ENCODE measurements at regions not wholly inside any gene's neighbourhood (a gene's known extent, or its start where the extent isn't known, plus 50 kb on each side); places are given as distances from the start of the nearest gene placed in this dataset.

GRCh38 chr13:64000321-64000720 lies 2584.7 kb upstream of the PCDH20 start:
- no peak for DNase-seq

- no peak for DNase-seq
These were observed 2584.1 kb upstream of the PCDH20 start for GRCh38 chr13:63999614-64000305.

- DNase-seq, result no peak
These were observed 2567.7 kb upstream of the PCDH20 start for GRCh38 chr13:63983366-63983765.

DNA sequence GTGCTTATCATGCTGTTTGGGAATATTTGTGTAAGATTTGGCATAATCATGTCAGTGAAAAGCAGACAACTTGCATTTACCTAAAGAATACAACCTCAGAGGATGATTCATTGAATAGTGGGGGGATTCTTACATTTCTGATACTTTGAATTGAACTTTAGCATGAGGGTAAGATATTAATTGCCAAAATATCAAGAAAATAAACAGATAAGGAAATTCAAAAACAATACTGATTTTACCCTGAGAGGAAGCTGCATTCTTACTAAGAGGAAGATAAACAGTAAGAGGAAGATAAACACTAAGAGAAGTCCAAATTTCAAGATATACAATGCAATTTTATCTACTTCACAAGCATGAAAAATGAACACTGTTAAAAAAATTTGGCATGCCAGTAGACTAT lies 2564.3 kb upstream of the PCDH20 start:
- DNase-seq, result no peak

- no peak for DNase-seq
These were observed 2556.7 kb upstream of the PCDH20 start for GRCh38 chr13:63972328-63972727.

GRCh38 chr13:63954683-63955082 lies 2539.0 kb upstream of the PCDH20 start:
- DNase-seq, result no peak

DNA sequence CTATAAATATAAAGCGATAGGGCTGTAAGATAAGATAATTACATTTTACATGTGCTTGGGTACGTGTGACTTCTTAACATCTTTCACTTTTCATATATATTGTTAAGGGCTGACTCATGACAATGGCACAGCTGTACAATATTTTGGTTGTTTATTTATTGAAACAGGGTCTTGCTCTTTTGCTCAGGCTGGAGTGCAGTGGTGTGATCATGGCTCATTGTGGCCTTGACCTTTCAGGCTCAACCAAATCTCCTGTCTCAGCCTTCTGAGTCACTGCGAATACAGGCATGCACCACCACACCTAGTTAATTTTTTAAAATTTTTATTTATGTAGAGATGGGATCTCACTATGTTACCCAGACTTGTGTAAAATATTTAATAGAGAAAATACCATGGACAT lies 2532.4 kb upstream of the PCDH20 start:
- DNase-seq, result no peak

GRCh38 chr13:63944911-63945310 lies 2529.3 kb upstream of the PCDH20 start:
- no peak for DNase-seq

GRCh38 chr13:63942372-63942771 lies 2526.7 kb upstream of the PCDH20 start:
- DNase-seq, result no peak

DNA sequence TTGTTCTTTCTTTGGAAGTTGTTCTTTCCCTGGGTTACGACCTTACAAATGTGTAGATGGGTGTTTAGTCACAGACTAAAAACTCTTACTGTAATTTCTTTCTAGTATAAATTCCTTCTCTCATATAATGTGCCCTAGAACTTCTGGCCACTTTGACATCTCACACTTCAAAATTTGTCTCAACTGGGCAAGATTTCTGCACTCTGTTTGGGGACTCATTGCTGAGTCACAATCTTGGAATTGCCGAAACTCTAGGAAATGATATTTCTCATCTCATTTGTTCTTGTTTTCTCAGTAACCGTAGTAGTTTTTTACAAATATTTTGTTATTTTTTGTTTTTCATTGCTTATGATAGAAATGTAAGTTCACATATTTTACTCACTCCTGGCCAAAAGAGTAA lies 2523.2 kb upstream of the PCDH20 start:
- no peak for DNase-seq

GRCh38 chr13:63910511-63910910 lies 2494.9 kb upstream of the PCDH20 start:
- DNase-seq, result no peak

DNA sequence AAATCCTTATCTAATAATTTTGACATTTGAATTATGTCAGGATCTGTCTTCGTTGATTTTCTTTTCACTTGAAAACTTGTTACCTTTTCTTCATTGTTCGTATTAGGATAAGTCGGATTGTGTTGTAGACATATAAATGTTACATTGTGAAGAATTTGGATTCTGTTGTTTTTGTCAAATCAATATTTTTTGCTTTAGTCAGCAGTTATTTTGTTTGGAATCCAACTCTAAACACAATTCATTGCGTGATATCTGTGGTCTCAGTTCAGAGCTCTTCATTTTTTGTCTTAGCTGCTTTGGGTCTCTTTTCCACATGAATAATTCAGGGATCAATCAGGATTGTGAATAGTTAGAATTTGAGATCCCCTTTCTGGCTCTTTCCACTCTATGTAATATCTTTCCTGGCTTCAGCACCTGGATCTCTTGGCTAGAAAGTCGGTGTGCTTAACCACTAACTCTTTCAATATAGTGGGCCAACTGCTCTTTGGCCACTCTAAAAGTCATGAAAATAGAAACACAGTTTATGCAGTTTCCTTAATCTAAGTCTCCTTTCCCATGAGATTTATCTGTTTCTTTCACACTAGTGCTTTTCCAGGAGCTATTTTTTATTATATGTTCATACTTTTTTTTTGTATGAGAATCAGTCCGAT lies 2494.2 kb upstream of the PCDH20 start:
- no peak for DNase-seq

DNA sequence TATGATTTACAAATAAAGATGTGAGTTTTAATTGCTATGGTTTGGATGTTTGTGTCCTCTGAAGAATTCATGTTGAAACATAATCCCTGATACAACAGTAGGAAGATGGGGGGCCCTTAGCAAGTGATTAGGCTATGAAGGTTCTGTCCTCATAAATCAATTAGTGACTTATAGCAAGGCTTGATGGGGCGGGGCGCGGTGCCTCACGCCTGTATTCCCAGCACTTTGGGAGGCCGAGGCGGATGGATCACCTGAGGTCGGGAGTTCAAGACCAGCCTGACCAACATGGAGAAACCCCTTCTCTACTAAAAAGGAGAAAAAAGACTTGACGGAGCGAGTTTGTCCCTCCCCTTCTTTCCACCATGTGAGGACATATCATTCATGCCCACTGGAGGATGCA lies 2486.5 kb upstream of the PCDH20 start:
- no peak for DNase-seq

GRCh38 chr13:63901630-63902029 lies 2486.0 kb upstream of the PCDH20 start:
- DNase-seq, result no peak

- DNase-seq, result no peak
These were observed 2484.8 kb upstream of the PCDH20 start for GRCh38 chr13:63900406-63900805.

- no peak for DNase-seq
These were observed 2480.7 kb upstream of the PCDH20 start for GRCh38 chr13:63896321-63896720.

DNA sequence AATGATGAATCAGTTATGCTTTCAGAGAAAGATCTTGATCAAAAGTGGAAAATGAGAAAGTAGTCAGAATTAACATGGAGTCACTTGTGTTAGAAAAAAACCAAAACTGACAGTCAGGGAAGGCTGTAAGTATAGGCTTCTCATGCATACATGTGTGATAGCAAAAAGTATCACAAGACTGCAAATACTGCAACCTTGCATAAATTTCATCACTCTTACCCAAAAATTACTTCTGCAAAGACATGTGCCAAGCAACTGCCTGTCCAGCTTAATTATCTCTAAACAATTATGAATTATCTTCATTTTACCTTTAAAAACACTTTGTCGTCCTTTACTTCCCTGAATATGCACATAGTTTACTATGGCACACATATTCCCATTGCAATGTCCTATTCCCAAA lies 2466.4 kb upstream of the PCDH20 start:
- no peak for DNase-seq

DNA sequence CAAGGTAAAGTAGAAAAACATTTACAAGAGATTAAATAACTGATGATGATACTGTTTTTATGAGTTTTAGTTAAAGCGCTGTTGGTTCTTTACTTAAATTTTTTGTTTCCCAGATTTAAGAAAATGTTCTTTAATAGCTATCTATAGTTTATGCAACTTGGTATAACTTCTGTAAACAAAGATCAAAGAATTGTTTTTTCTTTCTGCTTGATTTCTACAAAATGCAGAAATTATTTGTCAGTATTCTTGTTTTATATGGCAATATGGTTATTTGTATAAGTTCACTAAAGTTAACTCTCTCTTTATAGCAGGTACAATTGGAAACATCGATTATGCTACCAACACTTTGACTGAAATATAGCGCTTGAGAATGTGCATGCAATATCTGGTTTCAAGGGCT lies 2465.1 kb upstream of the PCDH20 start:
- no peak for DNase-seq

DNA sequence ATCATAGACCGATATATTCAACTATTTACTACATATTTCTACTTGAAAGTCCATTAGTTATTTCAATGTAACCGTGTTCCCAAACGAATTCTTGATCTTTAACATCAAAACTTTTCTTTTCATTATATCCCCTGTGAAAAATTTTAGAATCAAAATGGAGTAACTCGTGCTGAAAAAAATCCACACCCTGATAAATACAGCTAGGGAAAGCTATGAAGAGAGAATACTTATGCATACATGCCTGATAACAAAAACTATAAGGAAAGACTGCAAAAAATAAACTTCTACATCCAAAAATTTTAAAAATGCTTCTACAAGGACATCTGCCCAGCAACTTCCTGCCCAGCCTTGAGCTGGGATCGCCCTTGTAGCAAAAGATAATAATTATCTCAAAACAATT lies 2458.3 kb upstream of the PCDH20 start:
- no peak for DNase-seq

DNA sequence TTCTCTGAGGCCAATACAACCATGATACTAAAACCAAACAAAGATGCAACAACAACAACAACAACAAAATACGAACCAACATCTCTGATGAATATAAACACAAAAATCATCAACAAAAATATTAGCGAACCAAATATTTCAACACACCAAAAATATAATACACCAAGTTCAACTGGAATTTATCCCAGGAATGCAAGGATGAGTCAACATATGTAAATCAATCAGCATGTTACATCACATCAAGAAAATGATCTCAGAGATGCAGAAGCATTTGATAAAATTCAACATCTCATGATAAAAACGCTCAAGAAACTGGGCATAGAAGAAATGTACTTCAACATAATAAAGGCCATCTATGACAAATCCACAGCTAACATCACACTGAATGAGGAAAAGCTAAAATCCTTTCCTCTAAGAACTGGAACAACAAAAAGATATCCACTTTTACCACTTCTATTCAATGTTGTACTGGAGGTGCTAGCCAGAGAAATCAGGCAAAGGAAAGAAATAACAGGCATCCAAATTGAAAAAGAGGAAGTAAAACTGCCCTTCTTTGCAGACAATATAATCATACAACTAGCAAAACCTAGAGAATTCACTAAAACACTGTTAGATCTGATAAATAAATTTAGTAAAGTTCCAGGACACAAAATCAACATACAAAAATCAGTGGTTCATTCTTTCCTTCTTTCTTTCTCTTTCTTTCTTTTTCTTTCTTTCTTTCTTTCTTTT lies 2448.7 kb upstream of the PCDH20 start:
- DNase-seq, result no peak

DNA sequence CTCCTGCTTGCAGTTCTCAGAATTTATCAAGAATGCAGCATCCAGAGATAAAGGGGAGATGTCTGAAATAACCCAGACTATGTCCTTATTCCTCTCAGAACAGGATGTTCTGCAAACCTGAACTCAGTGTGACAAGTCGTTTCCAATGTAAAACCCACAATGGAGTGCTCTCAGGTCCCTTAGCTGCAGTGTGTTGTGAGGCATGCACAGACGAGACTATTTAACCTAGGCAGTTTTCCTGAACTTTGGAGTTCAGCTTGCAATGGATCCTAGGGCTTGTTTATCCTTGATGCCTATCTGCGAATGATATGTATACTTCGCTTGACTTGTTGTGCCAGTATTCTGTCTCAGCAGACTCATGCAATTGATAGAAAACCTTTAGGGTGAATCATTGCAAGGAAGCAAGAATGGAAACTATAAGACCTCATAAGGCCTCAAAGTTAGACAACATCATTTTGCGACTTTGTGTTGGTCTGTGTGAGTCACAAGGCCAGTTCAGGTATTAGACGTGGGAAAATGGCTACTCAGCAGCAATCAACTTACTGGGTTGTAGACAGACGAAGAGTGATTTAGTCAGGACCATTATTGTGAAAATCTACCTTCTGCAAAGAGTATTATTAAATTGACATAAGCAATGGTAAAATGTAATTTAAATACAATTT lies 2439.9 kb upstream of the PCDH20 start:
- no peak for DNase-seq

DNA sequence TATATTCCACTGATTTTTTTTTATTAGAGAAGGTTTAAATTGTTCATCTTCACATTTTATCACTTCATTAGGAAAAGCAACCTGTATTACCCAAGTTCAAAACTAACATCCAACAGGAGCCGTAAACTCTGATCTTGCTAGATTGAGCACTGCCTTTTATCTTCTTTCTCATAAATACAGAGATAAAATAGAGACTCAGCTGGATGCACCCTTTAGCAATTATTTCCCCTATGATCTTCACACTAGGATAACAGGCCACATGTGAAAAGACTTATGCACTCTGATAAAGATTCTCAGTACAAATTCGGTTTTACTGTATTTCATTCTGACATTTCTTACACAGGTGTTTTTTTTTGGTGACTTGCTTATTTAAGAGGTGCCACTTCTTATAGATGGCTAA lies 2438.2 kb upstream of the PCDH20 start:
- no peak for DNase-seq

- no peak for DNase-seq
These were observed 2435.9 kb upstream of the PCDH20 start for GRCh38 chr13:63851526-63851925.

Measured in activated T-cell treated with anti-CD3 and anti-CD28 coated beads, Interleukin-2, amount 50 U/mL, for 48 hours (primary cell).